Psoas muscle (tissue), 7 donors: ENCODE measurements at regions not wholly inside any gene's neighbourhood (a gene's known extent, or its start where the extent isn't known, plus 50 kb on each side); places are given as distances from the start of the nearest gene placed in this dataset.

Experiments used
- ATAC-seq, 4 donors: fragments of 200-7000 bp; cut with Tn5 transposase; one replicate each; pipeline ENCODE4 v1.9.1; 2020; ENCODE audit warnings: moderate library complexity in 3 of 4, mild to moderate bottlenecking in 2 of 4
- DNase-seq, 2 donors: peaks; one replicate each; pipeline ENCODE4 v3.0.0-alpha.2; 2020
- H3K27ac ChIP-seq: fragments of 200-600 bp; one replicate; pipeline ENCODE4 v1.8.0; 2022
- H3K27me3 ChIP-seq, 3 donors: fragments of 200-600 bp in 1 of 3; one replicate each; pipeline versions ENCODE4 v1.6.1 to v1.8.0; 2013 to 2022; ENCODE audit warnings: low read length in 2 of 3, mild to moderate bottlenecking in 2 of 3, moderate library complexity in 1 of 3; ENCODE audit not compliant: insufficient read depth in 3 of 3
- H3K36me3 ChIP-seq, 2 donors: fragments of 200-600 bp in 1 of 2; one replicate each; pipeline versions ENCODE4 v1.6.1 to v1.8.0; 2013 to 2022; ENCODE audit warnings: low read depth in 1 of 2, mild to moderate bottlenecking in 1 of 2, moderate library complexity in 1 of 2; ENCODE audit not compliant: insufficient read depth in 1 of 2
- H3K4me1 ChIP-seq: fragments of 200-600 bp; one replicate; pipeline ENCODE4 v1.8.0; 2022
- H3K4me3 ChIP-seq: fragments of 200-600 bp; one replicate; pipeline ENCODE4 v1.8.0; 2022; ENCODE audit warnings: mild to moderate bottlenecking
- H3K9me3 ChIP-seq: fragments of 200-600 bp; one replicate; pipeline ENCODE4 v1.8.0; 2022
- WGBS, 3 donors: extraction: QIAGEN DNeasy Blood & Tissue Kit; methylation state at CpG; one replicate each; pipeline versions ENCODE4 v1.1.6 to v1.1.7; 2013; 5-methylcytosine and 5-hydroxymethylcytosine counted together
- intact Hi-C, 2 donors: fragments of 100-400 bp; cut with DNase I; formaldehyde crosslinking; loops; one replicate each; pipeline versions ENCODE4 v1.11.0 to v1.14.2; 2022
- TF ChIP-seq, protein P1 (sequence below): fragments of 200-600 bp; IDR thresholded peaks from one replicate; pipeline ENCODE4 v1.8.0; 2022; ENCODE audit warnings: antibody characterized with exemption
- donor health status: healthy with polysubstance abuse.
- donor health status: DM: no; HTN: no; CAD: no; lungs with moderate emphysema.
- donor health status: Bipolar disorder and iron deficiency.
- donor health status: healthy.
- donor health status: DM: yes; HTN: yes; CAD: no.
- donor health status: DM: no; HTN: no; CAD: no.
- donor health status: DM: yes; HTN: yes; CAD: no.

GRCh38 chr11:80841675-80842074, 1400.8 kb upstream of the TENM4 start:
- Histone ChIP-seq H3K4me3 (no peak overlapping the region), H3K27ac (no peak overlapping the region), H3K4me1 (no peaks in the 10 kb centered on the region), H3K36me3 (no peaks in the 10 kb centered on the region), H3K27me3 (no peaks in the 10 kb centered on the region), H3K9me3 (no peaks in the 10 kb centered on the region)
- TF ChIP-seq, protein P1, sequence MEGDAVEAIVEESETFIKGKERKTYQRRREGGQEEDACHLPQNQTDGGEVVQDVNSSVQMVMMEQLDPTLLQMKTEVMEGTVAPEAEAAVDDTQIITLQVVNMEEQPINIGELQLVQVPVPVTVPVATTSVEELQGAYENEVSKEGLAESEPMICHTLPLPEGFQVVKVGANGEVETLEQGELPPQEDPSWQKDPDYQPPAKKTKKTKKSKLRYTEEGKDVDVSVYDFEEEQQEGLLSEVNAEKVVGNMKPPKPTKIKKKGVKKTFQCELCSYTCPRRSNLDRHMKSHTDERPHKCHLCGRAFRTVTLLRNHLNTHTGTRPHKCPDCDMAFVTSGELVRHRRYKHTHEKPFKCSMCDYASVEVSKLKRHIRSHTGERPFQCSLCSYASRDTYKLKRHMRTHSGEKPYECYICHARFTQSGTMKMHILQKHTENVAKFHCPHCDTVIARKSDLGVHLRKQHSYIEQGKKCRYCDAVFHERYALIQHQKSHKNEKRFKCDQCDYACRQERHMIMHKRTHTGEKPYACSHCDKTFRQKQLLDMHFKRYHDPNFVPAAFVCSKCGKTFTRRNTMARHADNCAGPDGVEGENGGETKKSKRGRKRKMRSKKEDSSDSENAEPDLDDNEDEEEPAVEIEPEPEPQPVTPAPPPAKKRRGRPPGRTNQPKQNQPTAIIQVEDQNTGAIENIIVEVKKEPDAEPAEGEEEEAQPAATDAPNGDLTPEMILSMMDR, result no peak
- DNase-seq (no peak), ATAC-seq (no peak)
- intact Hi-C loops, result no loop called here
- WGBS, 3 donors, result 81 to 85% (median 81%) methylated on average over 1 of the region's 1 CpG

DNA sequence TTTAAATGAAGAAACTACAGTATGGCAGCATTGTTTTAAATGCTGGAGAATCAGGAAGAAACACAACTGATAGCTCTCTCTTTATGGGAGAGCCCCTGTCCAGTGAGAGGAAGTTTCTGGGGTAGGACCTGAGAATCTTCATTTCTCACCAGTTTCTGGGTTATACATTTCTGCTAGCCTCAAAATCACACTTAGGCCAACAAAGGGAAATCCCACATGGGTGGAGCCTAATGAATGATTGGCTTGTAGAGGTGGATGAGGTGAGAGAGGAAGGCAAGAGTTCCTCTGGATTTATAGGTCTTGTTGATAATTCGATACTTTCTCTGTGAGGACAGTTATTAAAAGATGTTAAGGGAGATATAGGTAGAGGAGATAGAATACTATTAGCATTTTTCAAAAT, 1397.3 kb upstream of the TENM4 start:
- WGBS, 3 donors, result 92 to 94% (median 92%) methylated on average over 1 of the region's 1 CpG
- TF ChIP-seq, protein P1, result no peak
- intact Hi-C loops, result no loop called here
- Histone ChIP-seq H3K27ac (no peak overlapping the region), H3K36me3 (no peaks in the 10 kb centered on the region), H3K27me3 (peaks cover 0 to 2% (median 0%) of the 10 kb centered on the region in 3 donors), H3K9me3 (no peaks in the 10 kb centered on the region), H3K4me3 (no peak overlapping the region), H3K4me1 (no peaks in the 10 kb centered on the region)
- no peak for DNase-seq
- ATAC-seq, result no peak

DNA sequence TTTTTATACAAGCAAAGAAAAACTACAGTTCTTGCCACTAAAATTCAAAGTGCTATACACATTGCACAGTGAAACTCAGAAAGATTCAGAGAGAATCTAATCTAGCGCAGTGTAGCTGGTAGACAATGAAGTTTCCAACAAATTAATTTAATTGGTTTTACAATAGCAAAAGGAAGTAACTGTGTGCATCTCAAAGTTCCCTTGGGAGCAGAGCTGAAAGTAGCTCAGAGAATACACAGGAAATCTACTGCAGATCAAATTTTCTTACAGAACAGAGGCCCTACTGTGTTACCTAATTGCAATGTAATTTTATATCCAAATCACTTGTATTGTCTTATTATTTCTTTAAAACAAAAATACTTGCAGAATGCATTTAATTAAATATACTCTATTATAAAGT, 1396.2 kb upstream of the TENM4 start:
- intact Hi-C loops, result no loop called here
- TF ChIP-seq, protein P1, result no peak
- Histone ChIP-seq H3K27ac (no peak overlapping the region), H3K4me1 (no peaks in the 10 kb centered on the region), H3K36me3 (no peaks in the 10 kb centered on the region), H3K9me3 (no peaks in the 10 kb centered on the region), H3K27me3 (peaks cover 0 to 4% (median 0%) of the 10 kb centered on the region in 3 donors), H3K4me3 (no peak overlapping the region)
- DNase-seq, result no peak
- ATAC-seq, result no peak
- 69 to 77% (median 74%) methylated on average over 1 of the region's 1 CpG for WGBS, 3 donors

- Histone ChIP-seq H3K9me3 (no peaks in the 10 kb centered on the region), H3K4me3 (no peak overlapping the region), H3K4me1 (no peaks in the 10 kb centered on the region), H3K36me3 (no peaks in the 10 kb centered on the region), H3K27me3 (peaks cover 0 to 5% (median 0%) of the 10 kb centered on the region in 3 donors), H3K27ac (no peak overlapping the region)
- WGBS, 3 donors, result 90 to 97% (median 97%) methylated on average over 1 of the region's 1 CpG
- no peak for ATAC-seq
- intact Hi-C loops, result no loop called here
- DNase-seq, result no peak
- TF ChIP-seq, protein P1, result no peak
These were observed 1390.5 kb upstream of the TENM4 start for GRCh38 chr11:80831374-80831773.

- intact Hi-C loops, result no loop called here
- 77 to 86% (median 81%) methylated on average over 3 of the region's 3 CpGs for WGBS, 3 donors
These were observed 1387.0 kb upstream of the TENM4 start for GRCh38 chr11:80827781-80828180.

More at GRCh38 chr11:80827781-80828180, 1387.0 kb upstream of the TENM4 start:
- H3K4me1 ChIP-seq, result no peaks in the 10 kb centered on the region
- DNase-seq, result no peak
- H3K4me3 ChIP-seq, result no peak overlapping the region
- H3K9me3 ChIP-seq, result no peaks in the 10 kb centered on the region
- ATAC-seq, result no peak
- H3K27me3 ChIP-seq, result peaks cover 0 to 3% (median 0%) of the 10 kb centered on the region in 3 donors
- TF ChIP-seq, protein P1, result no peak
- H3K27ac ChIP-seq, result no peak overlapping the region
- no peaks in the 10 kb centered on the region for H3K36me3 ChIP-seq
